ENCODE measurements at regions not wholly inside any gene's neighbourhood (a gene's known extent, or its start where the extent isn't known, plus 50 kb on each side); places are given as distances from the start of the nearest gene placed in this dataset.
A peak's percentile ranks its signal among the peaks of the same experiment; 100 is the strongest.
"Not testable (repeated sequence)": the region's sequence is repeated elsewhere in the genome, so short reads cannot be mapped to it uniquely, and the experiment has no call there.

- DNase-seq = no peak
Observed at GRCh38 chr6:101116337-101116736, 235.2 kb upstream of the ASCC3 start.

GRCh38 chr6:101117393-101118135 is 236.4 kb upstream of the ASCC3 start:
- no peak for DNase-seq

DNA sequence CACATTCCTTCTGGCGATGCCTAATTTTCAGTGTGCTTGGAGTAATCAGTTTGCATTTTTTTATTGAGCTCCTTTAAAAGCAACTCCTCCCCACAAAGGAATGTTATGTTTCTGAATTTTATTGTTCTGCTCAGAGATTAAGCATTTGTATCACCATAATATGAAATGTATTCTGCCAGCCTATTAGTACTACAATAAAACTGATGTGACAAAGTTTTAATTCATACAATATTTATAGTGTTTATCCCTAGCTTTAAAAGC is 236.9 kb upstream of the ASCC3 start:
- DNase-seq = no peak

DNA sequence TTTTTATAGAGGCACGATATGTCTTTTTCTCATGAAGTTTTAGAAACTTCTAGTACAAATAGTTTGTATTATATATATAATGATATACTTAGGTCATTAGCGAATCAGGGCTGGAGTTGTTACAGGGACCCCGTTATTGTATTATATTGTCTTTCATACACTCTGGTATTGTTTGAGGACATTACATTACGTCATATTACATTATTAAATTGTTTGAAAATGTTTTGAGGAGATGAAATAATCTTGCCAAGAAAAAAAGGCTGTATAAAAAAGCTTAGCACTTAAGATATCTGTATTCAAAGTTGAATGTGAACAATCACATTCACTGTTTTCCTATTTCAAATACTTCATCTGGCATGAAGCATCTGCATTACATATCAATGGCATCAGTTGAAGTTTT is 239.6 kb upstream of the ASCC3 start:
- no peak for DNase-seq

DNA sequence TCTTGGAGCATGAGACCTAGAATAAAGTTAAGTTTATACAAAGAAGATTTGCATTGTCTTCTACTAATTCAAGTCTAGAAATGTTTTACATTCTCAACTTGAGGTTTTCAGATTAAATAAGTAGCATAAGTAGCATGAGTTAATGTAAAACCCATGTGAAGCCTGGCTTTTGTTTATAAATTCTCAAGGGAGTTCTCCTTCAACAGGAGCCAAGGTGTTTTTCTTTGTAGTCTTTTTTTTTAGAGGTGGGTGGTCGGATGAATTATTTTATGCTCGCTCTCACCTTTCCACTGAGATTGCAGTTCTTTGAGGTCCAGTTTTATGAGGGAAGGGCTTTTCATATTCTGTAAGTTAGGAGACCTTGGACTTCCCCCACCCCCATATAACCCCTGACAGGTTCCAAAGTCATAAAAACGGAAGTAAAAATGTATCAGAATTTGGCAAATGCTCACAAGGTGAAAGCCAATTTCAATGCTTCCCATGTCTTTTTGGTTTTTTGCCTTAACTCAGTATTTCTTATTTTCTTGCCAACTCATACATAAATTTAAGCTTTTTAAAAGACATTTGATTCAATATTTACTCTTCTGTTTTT is 244.3 kb upstream of the ASCC3 start:
- DNase-seq = no peak

GRCh38 chr6:101126501-101126900 is 245.4 kb upstream of the ASCC3 start:
- no peak for DNase-seq

GRCh38 chr6:101129851-101130250 is 248.7 kb upstream of the ASCC3 start:
- DNase-seq = no peak

DNA sequence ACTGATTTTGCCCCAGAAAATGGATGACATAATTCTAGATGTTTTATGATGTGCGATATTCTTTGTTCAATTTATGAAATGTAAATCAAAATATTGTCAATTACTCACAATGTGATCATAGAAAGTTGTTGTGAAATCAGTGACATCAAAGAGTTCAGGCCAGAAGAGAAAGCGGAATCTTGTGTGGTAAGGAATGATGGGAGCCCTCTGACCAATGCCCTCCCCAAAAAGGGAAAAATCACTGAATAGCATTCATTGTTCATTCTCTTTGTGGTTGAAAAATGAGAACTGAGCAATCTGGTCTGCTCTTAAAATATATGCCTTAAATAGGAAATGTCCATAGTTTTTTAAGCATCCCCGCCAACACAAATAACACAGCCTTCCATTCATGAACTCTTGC is 247.1 kb upstream of the GRIK2 start:
- DNase-seq = no peak

DNA sequence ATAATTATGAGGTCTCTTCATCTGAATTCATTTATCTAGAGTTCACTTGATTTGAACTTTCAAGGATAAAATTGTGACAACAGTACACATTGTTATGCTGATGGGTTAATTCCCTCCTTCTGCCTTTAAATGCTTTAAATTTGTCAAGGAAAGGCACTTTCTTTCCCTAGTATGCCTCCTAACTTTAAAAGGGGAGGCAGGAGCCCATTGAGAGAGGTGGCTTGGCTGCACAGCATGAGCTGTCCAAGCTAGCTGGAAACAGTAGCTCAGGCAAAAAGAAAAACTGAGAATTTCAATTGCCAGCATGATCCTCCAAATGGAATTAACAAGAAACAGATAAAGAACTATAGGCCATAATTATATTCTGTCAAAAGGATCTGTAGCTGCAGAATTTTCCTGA is 243.3 kb upstream of the GRIK2 start:
- no peak for DNase-seq

DNA sequence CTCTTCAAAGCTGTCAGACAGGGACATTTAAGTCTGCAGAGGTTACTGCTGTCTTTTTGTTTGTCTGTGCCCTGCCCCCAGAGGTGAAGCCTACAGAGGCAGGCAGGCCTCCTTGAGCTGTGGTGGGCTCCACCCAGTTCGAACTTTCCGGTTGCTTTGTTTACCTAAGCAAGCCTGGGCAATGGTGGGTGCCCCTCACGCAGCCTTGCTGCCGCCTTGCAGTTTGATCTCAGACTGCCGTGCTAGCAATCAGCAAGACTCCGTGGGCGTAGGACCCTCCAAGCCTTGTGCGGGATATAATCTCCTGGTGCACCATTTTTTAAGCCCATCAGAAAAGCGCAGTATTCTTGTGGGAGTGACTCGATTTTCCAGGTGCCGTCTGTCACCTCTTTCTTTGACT is 235.9 kb upstream of the GRIK2 start:
- DNase-seq = not testable (repeated sequence)

DNA sequence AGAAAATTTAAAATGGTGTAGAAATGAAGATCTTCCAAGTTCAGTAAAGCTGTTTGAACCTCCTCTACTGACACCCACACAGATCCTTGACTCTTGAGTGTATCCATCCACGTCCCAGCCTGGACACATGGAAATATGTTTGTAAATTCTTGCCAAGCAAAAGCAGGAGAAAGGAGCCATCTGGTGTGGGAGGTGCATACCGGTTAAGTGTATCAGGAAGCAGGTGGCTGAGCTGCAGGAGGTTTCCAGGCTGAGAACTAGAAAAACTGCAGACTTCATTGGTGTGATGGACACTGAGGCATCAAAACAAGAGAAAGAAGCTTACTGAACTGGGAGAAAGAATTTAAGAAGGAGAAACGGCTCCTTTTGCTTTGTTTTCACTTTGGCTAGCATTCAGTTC is 229.9 kb upstream of the GRIK2 start:
- no peak for DNase-seq

DNA sequence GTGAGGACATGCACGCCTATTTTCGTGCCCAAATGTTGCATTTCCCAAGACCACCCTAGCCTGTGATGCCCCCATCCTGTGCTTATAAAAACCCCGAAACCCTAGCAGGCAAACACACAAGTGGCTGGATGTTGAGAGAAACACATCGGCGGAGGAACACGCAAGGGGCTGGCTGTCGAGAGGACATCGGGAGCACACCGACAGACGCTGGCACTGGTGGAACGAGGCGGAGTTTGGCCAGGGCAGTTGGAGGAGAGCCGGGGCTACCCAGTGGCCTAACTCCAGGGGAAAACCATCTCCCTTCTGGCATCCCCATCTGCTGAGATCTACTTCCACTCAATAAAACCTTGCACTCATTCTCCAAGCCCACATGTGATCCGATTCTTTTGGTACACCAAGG is 225.9 kb upstream of the GRIK2 start:
- DNase-seq = no peak

DNA sequence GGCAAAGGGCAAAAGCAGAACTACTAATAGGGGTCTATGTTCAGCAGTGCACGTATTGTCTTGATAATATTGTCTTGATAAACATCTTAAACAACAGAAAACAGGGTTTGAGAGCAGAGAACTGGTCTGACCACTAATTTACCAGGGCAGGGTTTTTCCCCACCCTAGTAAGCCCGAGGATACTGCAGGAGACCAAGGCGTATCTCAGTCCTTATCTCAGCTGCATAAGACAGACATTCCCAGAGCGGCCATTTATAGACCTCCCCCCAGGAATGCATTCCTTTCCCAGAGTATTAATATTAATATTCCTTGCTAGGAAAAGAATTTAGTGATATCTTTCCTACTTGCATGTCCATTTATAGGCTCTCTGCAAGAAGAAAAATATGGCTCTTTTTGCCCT is 222.5 kb upstream of the GRIK2 start:
- not testable (repeated sequence) for DNase-seq

DNA sequence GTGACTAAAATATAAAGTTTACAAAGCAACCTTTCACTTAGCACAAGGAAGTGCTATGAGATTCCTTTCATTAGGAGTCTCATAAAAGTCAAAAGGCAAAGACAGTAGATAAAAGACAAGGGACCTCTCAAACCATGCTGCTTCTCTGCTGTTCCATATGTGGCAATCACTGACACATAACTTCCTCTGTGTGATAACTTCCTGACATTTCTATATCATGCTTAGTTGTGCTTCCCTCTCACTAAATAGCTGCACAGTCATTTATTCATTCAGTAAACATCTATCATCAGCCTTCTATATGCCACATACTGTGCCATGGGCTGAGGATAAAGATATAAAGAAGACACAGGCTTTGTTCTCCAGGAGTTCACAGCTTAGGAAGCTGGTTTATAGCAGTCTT is 214.8 kb upstream of the GRIK2 start:
- peak; percentile 64 to 66 for DNase-seq

- DNase-seq = no peak
Observed at GRCh38 chr6:101181006-101181405, 212.5 kb upstream of the GRIK2 start.

DNA sequence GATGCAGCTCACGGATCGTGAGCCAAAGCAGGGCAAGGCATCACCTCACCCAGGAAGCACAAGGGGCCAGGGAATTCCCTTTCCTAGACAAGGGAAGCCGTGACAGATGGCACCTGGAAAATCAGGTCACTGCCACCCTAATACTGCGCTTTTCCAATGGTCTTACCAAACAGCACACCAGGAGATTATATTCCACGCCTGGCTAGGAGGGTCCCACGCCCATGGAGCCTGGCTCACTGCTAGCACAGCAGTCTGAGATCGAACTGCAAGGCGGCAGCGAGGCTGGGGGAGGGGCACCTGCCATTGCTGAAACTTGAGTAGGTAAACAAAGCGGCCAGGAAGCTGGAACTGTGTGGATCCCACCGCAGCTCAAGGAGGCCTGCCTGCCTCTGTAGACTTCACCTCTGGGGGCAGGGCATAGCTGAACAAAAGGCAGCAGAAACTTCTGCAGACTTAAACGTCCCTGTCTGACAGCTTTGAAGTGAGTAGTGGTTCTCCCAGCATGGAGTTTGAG is 205.2 kb upstream of the GRIK2 start:
- DNase-seq = not testable (repeated sequence)

DNA sequence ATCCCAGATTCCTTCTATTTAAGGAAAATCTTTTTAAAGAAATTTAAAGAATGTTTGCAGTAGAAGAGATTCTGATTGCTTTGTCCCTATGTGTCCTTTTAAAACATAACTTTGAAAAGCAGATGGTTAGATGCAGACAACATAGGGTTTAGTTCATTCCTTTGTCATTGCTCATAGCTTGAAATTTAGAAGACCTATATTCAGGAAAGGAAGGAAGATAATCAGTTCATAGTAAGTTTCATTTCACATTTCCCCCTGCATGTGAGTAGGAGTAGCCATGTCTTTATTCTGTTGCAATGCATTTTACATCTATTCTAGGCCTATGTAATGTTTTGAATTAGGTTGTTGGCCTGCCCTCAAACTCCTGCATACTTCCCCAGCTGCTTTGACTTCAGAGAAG is 197.9 kb upstream of the GRIK2 start:
- no peak for DNase-seq

DNA sequence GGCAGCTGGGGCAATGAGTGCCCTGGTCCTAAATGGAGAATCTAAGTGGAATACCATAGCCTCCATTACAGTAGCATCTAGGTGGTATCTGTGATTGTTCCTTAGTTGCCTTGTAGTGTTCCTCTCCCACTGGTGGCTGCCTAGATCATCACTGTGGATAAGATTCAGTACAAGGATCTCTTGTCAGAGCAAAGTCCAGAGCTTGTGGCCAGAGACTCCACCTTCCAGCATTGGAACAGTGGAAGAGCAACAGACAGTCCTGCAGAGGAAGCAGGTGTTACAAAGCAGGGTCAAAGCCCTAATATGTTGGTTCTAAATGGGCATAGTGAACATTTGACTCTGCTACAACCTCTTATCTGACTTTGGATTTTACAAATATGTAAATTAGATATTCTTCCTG is 194.1 kb upstream of the GRIK2 start:
- no peak for DNase-seq

DNA sequence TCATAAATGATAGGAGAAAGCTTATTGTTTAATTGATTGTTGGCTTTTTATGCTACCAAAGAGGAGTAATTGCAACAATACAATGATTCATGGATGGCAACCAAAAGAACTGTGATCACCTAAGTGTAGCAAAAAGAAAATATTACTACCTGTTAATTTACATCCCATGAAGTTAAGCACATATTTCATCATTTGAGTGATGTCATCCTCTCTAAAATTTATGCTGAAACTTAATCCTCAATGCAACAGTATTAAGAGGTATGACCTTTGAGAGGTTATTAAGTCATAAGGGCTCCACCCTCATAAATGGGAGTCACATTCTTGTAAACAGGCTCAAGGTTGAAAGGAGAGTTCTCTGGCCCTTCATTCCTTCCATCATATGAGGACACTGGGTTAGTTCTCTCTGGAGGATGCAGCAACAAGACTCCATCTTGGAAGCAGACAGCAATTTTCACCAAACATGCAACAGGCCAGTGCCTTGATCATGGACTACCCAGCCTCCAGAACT is 190.6 kb upstream of the GRIK2 start:
- DNase-seq = no peak

- no peak for DNase-seq
Observed at GRCh38 chr6:101203664-101204063, 189.8 kb upstream of the GRIK2 start.

- DNase-seq = no peak
Observed at GRCh38 chr6:101208152-101208551, 185.4 kb upstream of the GRIK2 start.

- no peak for DNase-seq
Observed at GRCh38 chr6:101212640-101213039, 180.9 kb upstream of the GRIK2 start.

GRCh38 chr6:101222007-101222406 is 171.5 kb upstream of the GRIK2 start:
- no peak for DNase-seq

GRCh38 chr6:101224751-101225150 is 168.8 kb upstream of the GRIK2 start:
- DNase-seq = no peak

GRCh38 chr6:101226677-101227135 is 166.8 kb upstream of the GRIK2 start:
- DNase-seq = peak in 1 of 2 experiments; percentile 3
